ENCODE measurements at regions not wholly inside any gene's neighbourhood (a gene's known extent, or its start where the extent isn't known, plus 50 kb on each side); places are given as distances from the start of the nearest gene placed in this dataset.

DNA sequence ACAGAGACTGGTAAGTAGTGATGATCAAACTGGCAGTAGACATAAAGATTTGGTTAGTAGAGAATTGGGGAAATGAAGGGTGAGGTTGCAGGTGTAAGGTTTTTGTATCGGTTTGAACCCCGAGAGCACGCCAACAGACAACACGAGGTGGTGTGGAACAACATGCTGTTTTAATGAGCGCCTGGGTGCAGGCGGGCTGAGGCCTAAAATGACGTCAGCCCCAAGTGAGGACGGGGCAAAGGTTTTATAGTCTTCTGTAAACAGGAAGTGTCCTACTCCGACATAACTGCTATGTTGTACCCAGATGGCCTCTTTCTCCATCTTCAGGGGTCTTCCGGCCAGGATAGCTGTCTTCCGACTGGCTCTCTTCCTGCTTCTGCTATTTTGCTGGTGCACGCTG, 178.8 kb downstream of the HHIPL2 start (continued):
- TF ChIP-seq, protein P1, sequence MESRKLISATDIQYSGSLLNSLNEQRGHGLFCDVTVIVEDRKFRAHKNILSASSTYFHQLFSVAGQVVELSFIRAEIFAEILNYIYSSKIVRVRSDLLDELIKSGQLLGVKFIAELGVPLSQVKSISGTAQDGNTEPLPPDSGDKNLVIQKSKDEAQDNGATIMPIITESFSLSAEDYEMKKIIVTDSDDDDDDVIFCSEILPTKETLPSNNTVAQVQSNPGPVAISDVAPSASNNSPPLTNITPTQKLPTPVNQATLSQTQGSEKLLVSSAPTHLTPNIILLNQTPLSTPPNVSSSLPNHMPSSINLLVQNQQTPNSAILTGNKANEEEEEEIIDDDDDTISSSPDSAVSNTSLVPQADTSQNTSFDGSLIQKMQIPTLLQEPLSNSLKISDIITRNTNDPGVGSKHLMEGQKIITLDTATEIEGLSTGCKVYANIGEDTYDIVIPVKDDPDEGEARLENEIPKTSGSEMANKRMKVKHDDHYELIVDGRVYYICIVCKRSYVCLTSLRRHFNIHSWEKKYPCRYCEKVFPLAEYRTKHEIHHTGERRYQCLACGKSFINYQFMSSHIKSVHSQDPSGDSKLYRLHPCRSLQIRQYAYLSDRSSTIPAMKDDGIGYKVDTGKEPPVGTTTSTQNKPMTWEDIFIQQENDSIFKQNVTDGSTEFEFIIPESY (IDR thresholded peaks at IDR 0.05; ENCODE audit: extremely low read depth, insufficient replicate concordance, low read length) = no peak
- TF ChIP-seq, protein P2, sequence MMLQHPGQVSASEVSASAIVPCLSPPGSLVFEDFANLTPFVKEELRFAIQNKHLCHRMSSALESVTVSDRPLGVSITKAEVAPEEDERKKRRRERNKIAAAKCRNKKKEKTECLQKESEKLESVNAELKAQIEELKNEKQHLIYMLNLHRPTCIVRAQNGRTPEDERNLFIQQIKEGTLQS (IDR thresholded peaks at IDR 0.05) = no peak
- TF ChIP-seq ZNF274 (IDR thresholded peaks at IDR 0.05; ENCODE audit: low read depth, low read length) (no peak), SRF (IDR thresholded peaks at IDR 0.05; ENCODE audit: low read depth) (no peak)

DNA sequence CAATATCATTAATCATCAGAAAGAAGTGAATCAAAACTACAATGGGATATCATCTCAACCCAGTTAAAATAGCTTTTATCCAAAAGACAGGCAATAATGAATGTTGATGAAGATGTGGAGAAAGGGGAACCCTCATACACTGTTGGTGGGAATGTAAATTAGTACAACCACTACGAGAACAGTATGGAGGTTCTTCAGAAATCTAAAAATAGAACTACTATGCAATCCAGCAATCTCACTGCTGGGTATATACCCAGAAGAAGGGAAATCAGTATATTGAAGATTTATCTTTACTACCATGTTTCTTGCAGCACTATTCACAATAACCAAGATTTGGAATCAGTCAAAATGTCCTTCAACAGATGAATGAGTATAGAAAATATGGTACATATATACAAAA, 189.8 kb downstream of the HHIPL2 start:
- CTCF ChIA-PET = no interaction called here
- BruUV-seq (replicated peaks) = no TSS peak
- RAD21 ChIA-PET (ENCODE audit: low non-redundant PET in 1 of 2, low total read pairs in 2 of 2, uncharacterized antibody in 2 of 2, unreplicated experiment in 2 of 2) = no interaction called here
- no peak for DNase-seq (ENCODE audit: low read depth, low spot score)
- intact Hi-C loops (cut with micrococcal nuclease) = no loop called here
- TF ChIP-seq TCF7L2 (IDR thresholded peaks at IDR 0.05; ENCODE audit: borderline replicate concordance, extremely low read depth, insufficient read depth, insufficient read length) (no peak), YY1 (IDR thresholded peaks at IDR 0.05; ENCODE audit: extremely low read depth, insufficient replicate concordance, low read depth, low read length) (no peak), CBX3 (IDR thresholded peaks at IDR 0.05; ENCODE audit: low read depth) (no peak), SP1 (IDR thresholded peaks at IDR 0.05; ENCODE audit: low read depth) (no peak)
- TF ChIP-seq, protein P2 (IDR thresholded peaks at IDR 0.05) = no peak
- H3K36me3 ChIP-seq (ENCODE audit: control insufficient read depth in 1 of 2, insufficient read depth in 2 of 2, low read length in 2 of 2) = no peaks in the 10 kb centered on the region
- no peak overlapping the region for H3K4me3 ChIP-seq (replicated peaks in 1 of 2; ENCODE audit: low read depth in 1 of 2, low read length in 2 of 2)
- H3K79me2 ChIP-seq (ENCODE audit: insufficient read depth, low read length) = no peaks in the 10 kb centered on the region
- no peaks in the 10 kb centered on the region for H3K4me1 ChIP-seq (ENCODE audit: control insufficient read depth in 1 of 2, insufficient read depth in 2 of 2, low read length in 2 of 2)
- H3K27me3 ChIP-seq (ENCODE audit: insufficient read depth, low read length) = no peaks in the 10 kb centered on the region
- no peak for ATAC-seq
- POLR2A ChIA-PET = no interaction called here
- no peaks in the 10 kb centered on the region for H3K9me3 ChIP-seq (ENCODE audit: control insufficient read depth in 1 of 2, insufficient read depth in 1 of 2, low read depth in 1 of 2, low read length in 2 of 2)
- H3K9me2 ChIP-seq (ENCODE audit: insufficient read depth) = no peaks in the 10 kb centered on the region
- H3K4me2 ChIP-seq (ENCODE audit: low read length) = no peak overlapping the region
- H3K27ac ChIP-seq (ENCODE audit: low read depth, low read length) = no peak overlapping the region
- H3K9ac ChIP-seq (ENCODE audit: low read length) = no peak overlapping the region
- no peak overlapping the region for H2AFZ ChIP-seq (ENCODE audit: low read depth, low read length, poor library complexity, severe bottlenecking)
- no peaks in the 10 kb centered on the region for H4K20me1 ChIP-seq (ENCODE audit: insufficient read depth)

All from HCT116 (cell line).